Fibroblast of skin of abdomen (primary cell): ENCODE measurements at regions not wholly inside any gene's neighbourhood (a gene's known extent, or its start where the extent isn't known, plus 50 kb on each side); places are given as distances from the start of the nearest gene placed in this dataset.

ENCODE experiments used
- DNase-seq: peaks from one replicate; pipeline ENCODE4 v3.0.0-alpha.2; 2013

GRCh38 chr11:15625691-15626090 is 511.0 kb downstream of the INSC start:
- no peak for DNase-seq

GRCh38 chr11:15627560-15627959 is 512.8 kb downstream of the INSC start:
- DNase-seq: peak; percentile 35

GRCh38 chr11:15629690-15630321 is 515.1 kb downstream of the INSC start:
- no peak for DNase-seq

GRCh38 chr11:15630896-15631295 is 516.2 kb downstream of the INSC start:
- no peak for DNase-seq

- no peak for DNase-seq
Observed at GRCh38 chr11:15635521-15635920, 520.8 kb downstream of the INSC start.

- no peak for DNase-seq
Observed at GRCh38 chr11:15636521-15637089, 521.9 kb downstream of the INSC start.

- DNase-seq: no peak
Observed at GRCh38 chr11:15638386-15638787, 523.7 kb downstream of the INSC start.

GRCh38 chr11:15640318-15640717 is 525.6 kb downstream of the INSC start:
- DNase-seq: no peak

- DNase-seq: no peak
Observed at GRCh38 chr11:15641271-15642045, 526.7 kb downstream of the INSC start.

- DNase-seq: no peak
Observed at GRCh38 chr11:15645201-15645600, 530.5 kb downstream of the INSC start.

- DNase-seq: no peak
Observed at GRCh38 chr11:15649371-15650104, 534.8 kb downstream of the INSC start.

GRCh38 chr11:15650105-15650938 is 535.6 kb downstream of the INSC start:
- DNase-seq: peak; percentile 91

GRCh38 chr11:15651033-15651432 is 536.3 kb downstream of the INSC start:
- DNase-seq: no peak

- DNase-seq: no peak
Observed at GRCh38 chr11:15651816-15652215, 537.1 kb downstream of the INSC start.

- no peak for DNase-seq
Observed at GRCh38 chr11:15653191-15653710, 538.5 kb downstream of the INSC start.

- DNase-seq: no peak
Observed at GRCh38 chr11:15654451-15654850, 539.7 kb downstream of the INSC start.

GRCh38 chr11:15655552-15655951 is 540.8 kb downstream of the INSC start:
- no peak for DNase-seq

GRCh38 chr11:15657264-15657663 is 542.5 kb downstream of the INSC start:
- no peak for DNase-seq

GRCh38 chr11:15660496-15660895 is 545.8 kb downstream of the INSC start:
- no peak for DNase-seq

- no peak for DNase-seq
Observed at GRCh38 chr11:15662285-15662684, 547.6 kb downstream of the INSC start.

GRCh38 chr11:15663777-15664218 is 549.1 kb downstream of the INSC start:
- DNase-seq: no peak

- DNase-seq: peak; percentile 5
Observed at GRCh38 chr11:15665368-15665871, 550.7 kb downstream of the INSC start.
